ENCODE measurements at regions not wholly inside any gene's neighbourhood (a gene's known extent, or its start where the extent isn't known, plus 50 kb on each side); places are given as distances from the start of the nearest gene placed in this dataset.

- TF ChIP-seq CTCF (IDR thresholded peaks at IDR 0.05) (no peak), EZH2 (IDR thresholded peaks at IDR 0.05; ENCODE audit: borderline replicate concordance, insufficient read depth, low read depth, low read length, poor library complexity, severe bottlenecking) (no peak)
Measured at GRCh38 chr9:13001989-13002580, 227.3 kb downstream of the LURAP1L start.

Data from B cell (primary cell).